NCI-H748 treated with DMSO at 0.1 percent for 48 hours (cell line): ENCODE measurements at regions not wholly inside any gene's neighbourhood (a gene's known extent, or its start where the extent isn't known, plus 50 kb on each side); places are given as distances from the start of the nearest gene placed in this dataset.
"Not testable (repeated sequence)": the region's sequence is repeated elsewhere in the genome, so short reads cannot be mapped to it uniquely, and the experiment has no call there.

Experiments
- DNase-seq: peaks from one replicate; lab custom pipeline; 2025; lab: John Stamatoyannopoulos, UW

- DNase-seq = no peak
Measured at GRCh38 chr20:40933758-40934157, 94.9 kb upstream of the TOP1 start.

- DNase-seq = no peak
Measured at GRCh38 chr20:40938020-40938419, 90.6 kb upstream of the TOP1 start.

- DNase-seq = no peak
Measured at GRCh38 chr20:40939667-40940066, 89.0 kb upstream of the TOP1 start.

DNA sequence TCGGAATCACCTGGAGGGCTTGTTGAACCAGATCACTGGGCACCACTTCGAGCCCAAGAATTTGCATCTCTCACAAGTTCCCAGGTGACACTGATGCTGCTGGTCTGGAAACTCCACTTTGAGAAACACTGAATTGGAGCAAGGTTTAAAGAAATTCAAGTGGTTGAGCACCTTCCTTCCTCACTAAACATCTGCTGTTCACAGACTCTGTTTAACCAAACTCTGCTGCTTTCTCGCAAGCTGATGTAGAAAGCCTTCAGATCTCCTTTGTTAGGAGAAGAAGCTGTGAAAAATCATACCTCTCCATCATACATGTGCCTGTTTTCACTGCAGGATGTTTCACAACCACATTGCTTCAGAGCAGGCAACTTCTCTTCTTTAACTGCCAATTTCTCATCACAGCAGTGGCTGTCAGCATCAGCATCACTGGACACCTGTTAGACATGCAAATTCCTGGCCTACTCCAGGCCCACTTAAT, 87.5 kb upstream of the TOP1 start:
- DNase-seq = no peak

GRCh38 chr20:40942006-40942405, 86.6 kb upstream of the TOP1 start:
- no peak for DNase-seq

DNA sequence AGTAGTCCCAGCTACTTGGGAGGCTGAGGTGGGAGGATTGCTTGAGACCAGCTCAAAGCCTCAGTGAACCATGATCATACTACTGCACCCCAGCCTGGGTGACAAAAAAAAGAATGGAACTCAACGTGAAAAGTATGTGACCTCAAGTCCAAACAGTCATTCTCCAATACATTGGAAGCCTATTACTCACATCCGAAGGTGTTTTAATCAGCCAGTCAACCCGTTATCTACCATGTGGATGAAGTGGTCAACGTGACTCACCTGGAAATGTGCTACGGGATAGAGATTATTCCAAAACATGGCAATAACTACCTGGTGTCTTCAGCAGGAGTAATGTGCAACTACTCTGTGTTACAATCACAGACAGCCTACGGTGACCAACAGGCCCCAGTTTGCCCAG, 85.8 kb upstream of the TOP1 start:
- DNase-seq = no peak

- DNase-seq = no peak
Measured at GRCh38 chr20:40943591-40943990, 85.0 kb upstream of the TOP1 start.

DNA sequence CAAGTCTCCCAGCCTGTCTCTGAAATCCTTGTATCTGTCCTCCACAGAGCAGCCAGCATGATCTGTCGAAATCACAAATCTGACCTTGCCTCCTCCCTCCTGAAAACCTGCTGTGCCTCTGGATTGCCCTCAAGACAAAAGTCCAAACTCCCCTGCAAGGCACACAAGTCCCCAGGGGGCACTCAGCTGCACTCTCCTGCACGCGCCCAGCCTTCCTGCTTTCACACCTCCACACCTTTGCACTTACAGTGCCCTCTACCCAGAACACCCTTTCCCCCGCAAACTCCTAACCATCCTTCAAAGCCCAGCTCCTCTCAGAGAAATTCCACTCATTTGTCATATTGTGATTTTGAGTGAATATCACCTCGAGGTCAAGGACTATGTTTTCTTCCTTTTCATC, 83.4 kb upstream of the TOP1 start:
- no peak for DNase-seq

DNA sequence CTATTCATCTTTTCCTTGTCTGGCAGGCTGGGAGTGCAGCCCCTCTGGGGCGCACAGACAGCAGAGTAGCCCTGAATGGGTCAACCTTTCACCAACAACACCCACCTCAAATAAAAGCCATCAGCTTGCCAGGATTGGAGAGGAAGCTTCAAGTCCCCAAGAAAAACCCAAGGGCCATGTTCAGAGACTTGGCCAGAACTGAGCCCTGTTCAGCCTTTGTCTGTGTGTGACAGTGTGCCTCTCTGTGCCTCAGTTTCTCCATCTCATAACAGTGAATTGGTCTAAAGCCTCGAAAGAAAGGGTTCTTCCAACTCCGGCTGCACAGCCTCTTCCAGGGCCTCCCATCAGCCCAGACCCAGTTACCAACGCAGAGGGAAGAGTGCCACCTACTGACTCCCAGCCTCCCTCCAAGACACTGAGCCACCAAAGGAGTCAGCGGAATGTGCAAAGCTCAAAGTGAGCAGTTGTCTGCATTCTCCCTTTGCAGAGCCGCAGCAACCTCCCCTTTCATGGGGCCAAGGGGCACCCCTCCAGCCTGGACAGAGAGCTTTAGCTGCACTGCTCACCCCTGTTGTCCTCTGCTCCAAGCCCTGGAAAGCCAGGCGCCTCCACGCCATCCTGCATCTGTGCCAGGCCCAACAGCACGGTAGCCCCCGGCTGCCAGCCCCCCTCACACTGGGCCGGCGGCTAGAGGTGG, 82.7 kb upstream of the TOP1 start:
- DNase-seq = peak; percentile 4

DNA sequence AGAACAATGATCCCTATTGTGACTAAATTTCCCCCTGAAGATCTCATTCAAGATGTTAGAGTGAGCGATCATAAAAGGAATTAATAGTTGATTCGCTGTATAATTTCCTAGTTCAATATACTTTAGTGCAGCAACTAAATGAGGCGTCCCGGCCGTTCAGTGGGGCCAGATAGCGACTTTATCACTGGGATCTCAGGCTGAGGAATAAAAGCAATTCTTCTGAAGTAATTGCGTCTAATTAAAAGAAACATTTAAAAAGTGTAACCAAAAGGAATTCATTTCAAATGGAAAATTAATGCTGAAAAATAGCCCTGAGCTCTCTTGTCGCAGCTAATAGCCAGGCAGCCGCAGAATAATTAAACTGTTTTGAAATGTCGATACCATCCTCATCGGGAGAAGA, 82.2 kb upstream of the TOP1 start:
- no peak for DNase-seq

- DNase-seq = no peak
Measured at GRCh38 chr20:40948465-40949267, 80.0 kb upstream of the TOP1 start.

GRCh38 chr20:40949346-40949745, 79.3 kb upstream of the TOP1 start:
- no peak for DNase-seq

GRCh38 chr20:40952136-40952535, 76.5 kb upstream of the TOP1 start:
- DNase-seq = no peak

DNA sequence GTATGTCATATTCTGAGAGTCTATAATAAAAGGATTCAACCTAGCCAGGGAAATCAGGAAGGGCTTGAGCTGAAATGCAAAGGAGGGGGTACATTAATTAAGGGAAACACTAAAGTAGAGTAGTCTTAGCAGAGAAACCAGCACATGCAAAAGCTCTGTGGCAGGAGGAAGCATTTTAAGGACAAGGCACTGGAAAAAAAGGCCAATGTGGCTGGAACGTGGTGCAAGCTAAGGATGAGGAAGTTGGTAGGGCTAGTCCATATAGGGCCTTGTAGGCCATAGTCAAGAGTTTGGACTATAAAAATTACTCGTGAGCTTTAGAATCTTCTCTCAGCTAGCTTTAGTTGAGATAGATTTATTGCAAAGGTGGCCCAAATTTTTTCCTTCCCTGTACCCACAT, 75.2 kb upstream of the TOP1 start:
- DNase-seq = no peak

GRCh38 chr20:40953856-40954255, 74.8 kb upstream of the TOP1 start:
- no peak for DNase-seq

- no peak for DNase-seq
Measured at GRCh38 chr20:40954521-40955165, 74.0 kb upstream of the TOP1 start.

DNA sequence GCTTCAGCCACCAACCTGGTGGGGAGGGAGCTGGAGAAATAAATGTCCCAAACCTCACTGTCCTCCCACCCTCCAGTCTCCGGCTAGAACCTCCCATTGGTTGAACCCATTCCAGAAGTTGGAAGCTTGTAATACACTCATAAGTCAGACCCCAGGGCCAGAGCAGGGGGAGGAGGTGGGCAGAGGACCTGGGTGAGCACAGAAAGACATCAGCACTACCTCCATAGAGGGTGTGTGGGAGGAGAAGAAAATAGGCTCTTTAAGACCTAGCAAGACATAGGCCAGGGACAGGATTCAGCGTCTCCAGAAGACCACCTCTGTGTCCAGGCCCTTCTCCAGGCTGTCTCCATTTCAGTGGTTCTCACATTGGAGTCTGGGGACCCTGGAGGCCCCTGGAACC, 73.3 kb upstream of the TOP1 start:
- no peak for DNase-seq

GRCh38 chr20:40955826-40956225, 72.8 kb upstream of the TOP1 start:
- not testable (repeated sequence) for DNase-seq

DNA sequence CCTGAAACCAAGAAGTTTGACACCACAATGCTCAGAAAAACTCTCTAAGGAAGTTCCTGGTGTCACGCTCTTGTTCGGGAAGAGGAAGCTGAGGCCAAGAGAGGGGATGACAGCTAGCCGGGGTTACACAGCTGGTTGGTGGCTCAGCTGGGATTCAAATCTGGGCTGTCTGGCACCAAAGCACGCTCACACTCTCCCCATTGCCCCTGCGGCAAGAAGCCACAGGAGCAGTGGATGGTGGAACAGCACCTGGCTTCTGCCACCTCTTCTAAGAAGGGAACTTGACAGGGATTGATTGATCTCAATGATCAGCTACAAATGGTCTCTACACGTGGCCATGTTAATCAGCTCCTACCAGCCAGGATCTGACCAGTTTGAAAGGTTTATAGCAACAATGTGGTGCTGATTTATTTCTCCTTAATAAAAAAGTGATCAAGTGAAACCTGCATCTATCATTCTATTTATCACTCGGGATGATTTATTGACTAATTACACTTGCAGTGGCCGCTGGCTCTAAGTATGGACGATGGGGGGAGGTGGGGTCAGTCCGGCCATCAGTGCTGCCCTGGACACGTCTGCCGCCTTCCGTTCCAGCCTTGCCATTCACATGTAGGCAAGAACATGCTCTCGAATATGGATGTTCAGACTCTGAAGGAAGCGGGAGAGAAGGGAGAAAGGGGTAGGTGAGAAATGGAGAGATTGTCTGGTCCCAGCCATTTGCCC, 71.9 kb upstream of the TOP1 start:
- DNase-seq = no peak

DNA sequence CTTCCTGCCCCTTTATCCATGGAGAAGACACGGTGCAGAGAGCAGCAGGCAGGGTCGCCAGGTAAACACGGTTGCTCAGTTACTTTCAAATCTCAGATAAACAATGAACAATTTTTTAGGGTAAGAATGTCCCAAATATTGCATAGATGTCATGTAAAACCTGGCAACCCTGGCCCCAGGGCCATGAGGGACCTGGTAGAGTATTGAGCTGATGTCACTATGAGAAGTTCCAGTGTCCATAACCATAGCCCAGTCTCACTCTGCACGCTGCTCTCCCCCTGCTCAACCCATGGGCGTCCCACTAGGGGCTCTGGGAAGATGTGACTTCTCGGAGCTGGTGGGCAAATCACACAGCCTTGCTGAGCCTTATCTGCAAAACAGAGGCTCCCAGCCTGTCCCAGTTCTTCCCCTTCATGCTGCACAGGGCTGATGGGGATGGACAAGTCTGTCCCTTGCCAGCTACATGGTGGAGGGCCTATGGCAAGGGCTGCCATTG, 71.3 kb upstream of the TOP1 start:
- DNase-seq = no peak

- DNase-seq = no peak
Measured at GRCh38 chr20:40958598-40958997, 70.0 kb upstream of the TOP1 start.
